Ovary (tissue), 3 donors: ENCODE measurements at regions not wholly inside any gene's neighbourhood (a gene's known extent, or its start where the extent isn't known, plus 50 kb on each side); places are given as distances from the start of the nearest gene placed in this dataset.

Experiments used
- EP300 ChIP-seq: sonication (generic); formaldehyde crosslinking; IDR thresholded peaks from one replicate; pipeline ENCODE4 v1.6.1; 2017; ENCODE audit warnings: antibody characterized with exemption
- TF ChIP-seq, protein P1 (sequence below), 3 donors: fragments of 450-650 bp in 2 of 3; fragments of 200-600 bp in 1 of 3; IDR thresholded peaks; one replicate each; pipeline versions ENCODE4 v1.5.1 to v1.8.0; 2016 to 2022; ENCODE audit warnings: antibody characterized with exemption in 3 of 3, mild to moderate bottlenecking in 1 of 3
- donor health status: DM: no; HTN: no; CAD: no.

DNA sequence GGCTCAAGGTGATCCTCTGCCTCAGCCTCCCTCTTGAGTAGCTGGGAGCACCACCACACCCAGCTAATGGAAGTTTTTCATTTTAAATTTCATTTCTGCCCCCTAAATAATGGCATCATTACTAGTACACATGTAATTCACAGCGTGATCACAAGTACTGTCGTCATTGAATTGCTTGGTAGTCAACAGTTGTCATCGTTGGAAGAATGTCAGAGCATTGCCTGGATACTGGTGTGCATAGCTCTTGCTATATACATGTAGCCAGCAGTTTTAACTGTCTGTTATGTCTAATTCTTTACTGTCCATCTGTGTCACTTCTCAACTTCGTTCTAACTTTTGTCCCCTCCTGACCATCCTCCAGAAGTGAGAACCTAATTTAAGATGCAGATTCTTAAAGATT lies 62.1 kb downstream of the CRPPA start:
- TF ChIP-seq, protein P1, sequence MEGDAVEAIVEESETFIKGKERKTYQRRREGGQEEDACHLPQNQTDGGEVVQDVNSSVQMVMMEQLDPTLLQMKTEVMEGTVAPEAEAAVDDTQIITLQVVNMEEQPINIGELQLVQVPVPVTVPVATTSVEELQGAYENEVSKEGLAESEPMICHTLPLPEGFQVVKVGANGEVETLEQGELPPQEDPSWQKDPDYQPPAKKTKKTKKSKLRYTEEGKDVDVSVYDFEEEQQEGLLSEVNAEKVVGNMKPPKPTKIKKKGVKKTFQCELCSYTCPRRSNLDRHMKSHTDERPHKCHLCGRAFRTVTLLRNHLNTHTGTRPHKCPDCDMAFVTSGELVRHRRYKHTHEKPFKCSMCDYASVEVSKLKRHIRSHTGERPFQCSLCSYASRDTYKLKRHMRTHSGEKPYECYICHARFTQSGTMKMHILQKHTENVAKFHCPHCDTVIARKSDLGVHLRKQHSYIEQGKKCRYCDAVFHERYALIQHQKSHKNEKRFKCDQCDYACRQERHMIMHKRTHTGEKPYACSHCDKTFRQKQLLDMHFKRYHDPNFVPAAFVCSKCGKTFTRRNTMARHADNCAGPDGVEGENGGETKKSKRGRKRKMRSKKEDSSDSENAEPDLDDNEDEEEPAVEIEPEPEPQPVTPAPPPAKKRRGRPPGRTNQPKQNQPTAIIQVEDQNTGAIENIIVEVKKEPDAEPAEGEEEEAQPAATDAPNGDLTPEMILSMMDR (IDR thresholded peaks at IDR 0.05): no peak
- no peak for TF ChIP-seq EP300
